HL-60 (cell line): ENCODE measurements at regions not wholly inside any gene's neighbourhood (a gene's known extent, or its start where the extent isn't known, plus 50 kb on each side); places are given as distances from the start of the nearest gene placed in this dataset.

ENCODE experiments used
- CTCF ChIP-seq: IDR thresholded peaks from one replicate; pipeline ENCODE4 v1.5.1; 2011; ENCODE audit warnings: low read length, control low read depth, inconsistent platforms; ENCODE audit not compliant: insufficient read depth
- TF ChIP-seq, protein P1 (sequence below): IDR thresholded peaks from 2 replicates; pipeline ENCODE4 v1.6.1; 2012; ENCODE audit warnings: low read depth; ENCODE audit not compliant: insufficient replicate concordance

DNA sequence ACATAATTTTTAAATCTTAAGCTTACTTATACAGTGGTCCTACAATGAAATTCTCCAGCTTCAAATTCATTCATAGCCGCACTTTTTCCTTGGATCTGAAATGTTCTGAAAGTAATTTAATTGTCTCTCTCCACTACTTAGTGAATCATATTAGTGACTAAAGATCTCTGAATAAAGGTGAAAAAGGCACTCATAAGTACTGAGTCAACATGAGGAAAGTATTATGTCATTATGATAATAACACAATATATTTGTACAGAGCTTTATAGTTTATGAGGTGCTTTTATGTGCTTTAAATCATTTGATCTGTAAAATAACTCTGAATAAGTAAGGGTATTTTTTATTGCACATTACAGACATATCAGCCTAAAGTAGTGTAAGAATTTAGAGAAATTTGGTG, 628.2 kb upstream of the SLITRK5 start:
- no peak for TF ChIP-seq CTCF
- TF ChIP-seq, protein P1, sequence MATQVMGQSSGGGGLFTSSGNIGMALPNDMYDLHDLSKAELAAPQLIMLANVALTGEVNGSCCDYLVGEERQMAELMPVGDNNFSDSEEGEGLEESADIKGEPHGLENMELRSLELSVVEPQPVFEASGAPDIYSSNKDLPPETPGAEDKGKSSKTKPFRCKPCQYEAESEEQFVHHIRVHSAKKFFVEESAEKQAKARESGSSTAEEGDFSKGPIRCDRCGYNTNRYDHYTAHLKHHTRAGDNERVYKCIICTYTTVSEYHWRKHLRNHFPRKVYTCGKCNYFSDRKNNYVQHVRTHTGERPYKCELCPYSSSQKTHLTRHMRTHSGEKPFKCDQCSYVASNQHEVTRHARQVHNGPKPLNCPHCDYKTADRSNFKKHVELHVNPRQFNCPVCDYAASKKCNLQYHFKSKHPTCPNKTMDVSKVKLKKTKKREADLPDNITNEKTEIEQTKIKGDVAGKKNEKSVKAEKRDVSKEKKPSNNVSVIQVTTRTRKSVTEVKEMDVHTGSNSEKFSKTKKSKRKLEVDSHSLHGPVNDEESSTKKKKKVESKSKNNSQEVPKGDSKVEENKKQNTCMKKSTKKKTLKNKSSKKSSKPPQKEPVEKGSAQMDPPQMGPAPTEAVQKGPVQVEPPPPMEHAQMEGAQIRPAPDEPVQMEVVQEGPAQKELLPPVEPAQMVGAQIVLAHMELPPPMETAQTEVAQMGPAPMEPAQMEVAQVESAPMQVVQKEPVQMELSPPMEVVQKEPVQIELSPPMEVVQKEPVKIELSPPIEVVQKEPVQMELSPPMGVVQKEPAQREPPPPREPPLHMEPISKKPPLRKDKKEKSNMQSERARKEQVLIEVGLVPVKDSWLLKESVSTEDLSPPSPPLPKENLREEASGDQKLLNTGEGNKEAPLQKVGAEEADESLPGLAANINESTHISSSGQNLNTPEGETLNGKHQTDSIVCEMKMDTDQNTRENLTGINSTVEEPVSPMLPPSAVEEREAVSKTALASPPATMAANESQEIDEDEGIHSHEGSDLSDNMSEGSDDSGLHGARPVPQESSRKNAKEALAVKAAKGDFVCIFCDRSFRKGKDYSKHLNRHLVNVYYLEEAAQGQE, result no peak
